ENCODE measurements at regions not wholly inside any gene's neighbourhood (a gene's known extent, or its start where the extent isn't known, plus 50 kb on each side); places are given as distances from the start of the nearest gene placed in this dataset.

DNA sequence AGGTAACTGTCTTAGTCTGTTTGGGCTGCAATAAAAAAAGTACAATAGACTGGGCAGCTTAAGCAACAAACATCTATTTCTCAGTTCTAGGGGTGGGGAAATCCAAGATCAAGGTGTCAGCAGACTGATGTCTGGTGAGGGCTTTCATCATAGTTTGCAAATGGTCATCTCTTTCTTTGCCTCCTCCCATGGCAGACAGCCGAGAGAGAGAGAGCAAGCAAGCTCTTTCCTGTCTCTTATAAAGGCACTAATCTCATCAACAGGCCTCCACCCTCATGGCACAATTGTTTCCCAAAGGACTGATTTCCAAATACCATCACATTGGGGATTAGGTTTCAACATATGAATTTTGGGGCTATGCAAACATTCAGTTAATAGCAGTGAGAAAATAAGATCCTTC is 445.6 kb upstream of the FLRT2 start:
- TF ChIP-seq POLR2A (IDR thresholded peaks at IDR 0.05; ENCODE audit: extremely low read depth, insufficient read length): no peak
- TF ChIP-seq CTCF (IDR thresholded peaks at IDR 0.05; ENCODE audit: low read depth, low read length): no peak
- no peak for TF ChIP-seq MYC (IDR thresholded peaks at IDR 0.05; ENCODE audit: low read depth, low read length)

All from NB4 (cell line).